ENCODE measurements at regions not wholly inside any gene's neighbourhood (a gene's known extent, or its start where the extent isn't known, plus 50 kb on each side); places are given as distances from the start of the nearest gene placed in this dataset.

DNA sequence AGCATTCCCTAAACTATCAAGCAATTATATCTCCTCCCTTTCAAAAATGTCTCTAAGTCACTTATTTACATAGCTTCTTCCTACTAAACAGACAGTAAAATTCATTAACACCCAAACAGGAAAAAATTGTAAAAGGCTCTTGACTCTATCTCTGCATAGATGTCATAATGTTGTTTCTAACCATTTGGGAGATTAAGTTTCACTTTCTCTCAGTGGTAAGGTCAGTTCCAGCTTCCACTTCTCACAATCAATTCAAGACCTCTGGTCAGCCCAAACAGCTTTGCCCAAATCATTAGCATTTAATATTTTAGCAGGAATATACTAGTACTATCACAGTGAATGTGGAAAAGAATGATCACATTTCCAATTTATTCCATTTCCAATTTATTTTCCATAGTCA is 374.3 kb upstream of the MC4R start (continued):
- no peak for TF ChIP-seq TEAD4 (IDR thresholded peaks at IDR 0.05; ENCODE audit: low read length)
- no peak for TF ChIP-seq TEAD4 (CRISPR knock-in tag; IDR thresholded peaks at IDR 0.05; ENCODE audit: borderline replicate concordance)
- TF ChIP-seq, protein P1, sequence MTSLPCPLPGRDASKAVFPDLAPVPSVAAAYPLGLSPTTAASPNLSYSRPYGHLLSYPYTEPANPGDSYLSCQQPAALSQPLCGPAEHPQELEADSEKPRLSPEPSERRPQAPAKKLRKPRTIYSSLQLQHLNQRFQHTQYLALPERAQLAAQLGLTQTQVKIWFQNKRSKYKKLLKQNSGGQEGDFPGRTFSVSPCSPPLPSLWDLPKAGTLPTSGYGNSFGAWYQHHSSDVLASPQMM (CRISPR knock-in tag; IDR thresholded peaks at IDR 0.05): no peak
- TF ChIP-seq MED1 (CRISPR knock-in tag; IDR thresholded peaks at IDR 0.05; ENCODE audit: borderline replicate concordance): no peak
- TF ChIP-seq FOS (IDR thresholded peaks at IDR 0.05; ENCODE audit: extremely low read depth, insufficient read length): no peak
- no peak for TF ChIP-seq ZKSCAN3 (CRISPR knock-in tag; IDR thresholded peaks at IDR 0.05)

DNA sequence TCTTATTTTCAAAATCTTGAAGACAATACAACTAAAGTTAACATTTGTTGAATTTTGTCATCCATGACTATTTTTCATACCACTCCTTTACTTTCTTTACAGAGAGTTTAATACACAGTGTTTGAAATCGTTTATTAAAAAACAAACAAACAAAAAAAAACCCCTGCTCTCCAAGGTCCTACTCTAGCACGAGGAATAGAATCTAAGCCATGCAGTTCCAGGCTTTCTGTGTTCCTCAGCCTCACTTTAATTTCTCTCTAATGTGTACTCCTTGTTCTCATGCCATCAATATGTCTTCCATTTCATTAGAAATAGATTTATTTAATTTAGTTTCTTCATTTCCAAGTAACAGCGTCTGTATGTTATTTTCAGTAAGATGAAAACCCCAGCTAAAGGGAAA is 381.2 kb upstream of the MC4R start:
- Histone ChIP-seq H3K27me3 (ENCODE audit: control insufficient read depth in 2 of 2, insufficient read depth in 2 of 2, low read length in 2 of 2) (no peaks in the 10 kb centered on the region), H3K9me1 (ENCODE audit: control insufficient read depth, insufficient read depth, low read length) (no peaks in the 10 kb centered on the region), H3K27ac (ENCODE audit: extremely low read depth, low read depth, low read length) (no peak overlapping the region), H3K4me1 (replicated peaks in 1 of 2; ENCODE audit: control insufficient read depth in 2 of 2, insufficient read depth in 2 of 2, low read length in 2 of 2) (no peaks in the 10 kb centered on the region), H3K9ac (ENCODE audit: insufficient read depth in 1 of 2, low read depth in 2 of 2, low read length in 2 of 2) (no peak overlapping the region), H3K79me2 (ENCODE audit: control insufficient read depth, insufficient read depth, low read length) (no peaks in the 10 kb centered on the region), H3K4me2 (ENCODE audit: insufficient read depth, low read length) (no peak overlapping the region), H3K36me3 (ENCODE audit: control insufficient read depth, insufficient read depth, low read length) (no peaks in the 10 kb centered on the region), H4K20me1 (replicated peaks; ENCODE audit: control insufficient read depth, insufficient read depth, low read length) (no peaks in the 10 kb centered on the region), H2AFZ (ENCODE audit: low read depth, low read length) (no peak overlapping the region), H3K4me3 (no peak overlapping the region), H3K9me3 (replicated peaks; ENCODE audit: control insufficient read depth, insufficient read depth, low read depth, low read length) (no peaks in the 10 kb centered on the region)
- ChIA-PET POLR2A (no interaction called here), CTCF (ENCODE audit: low intra/inter-chr PET ratio) (no interaction called here)
- no peak for ATAC-seq
- in situ Hi-C loops (cut with MboI): no loop called here
- intact Hi-C loops (cut with micrococcal nuclease): no loop called here
- no peak for FAIRE-seq
- no peak for DNase-seq (ENCODE audit: extremely low read depth in 1 of 4, low spot score in 3 of 4)
- TF ChIP-seq XRCC4 (IDR thresholded peaks at IDR 0.05; ENCODE audit: extremely low read depth, insufficient read depth, insufficient read length) (no peak), ZNF780A (CRISPR knock-in tag; IDR thresholded peaks at IDR 0.05) (no peak), FOXJ2 (tag; IDR thresholded peaks at IDR 0.05) (no peak)
- TF ChIP-seq, protein P2, sequence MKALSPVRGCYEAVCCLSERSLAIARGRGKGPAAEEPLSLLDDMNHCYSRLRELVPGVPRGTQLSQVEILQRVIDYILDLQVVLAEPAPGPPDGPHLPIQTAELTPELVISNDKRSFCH (CRISPR knock-in tag; IDR thresholded peaks at IDR 0.05): no peak
- TF ChIP-seq, protein P2 (tag; IDR thresholded peaks at IDR 0.05): no peak
- BruUV-seq (replicated peaks): no TSS peak
- WGBS (ENCODE audit: insufficient coverage, low coverage, missing lambda C conversion rate): 0% methylated on average over 3 of the region's 3 CpGs
